OCI-LY7 (cell line): ENCODE measurements at regions not wholly inside any gene's neighbourhood (a gene's known extent, or its start where the extent isn't known, plus 50 kb on each side); places are given as distances from the start of the nearest gene placed in this dataset.

Experiments
- EZH2phosphoT487 ChIP-seq: fragments of 200-600 bp; sonication (generic); IDR thresholded peaks from 2 replicates; pipeline ENCODE4 v1.6.1; 2018; ENCODE audit warnings: low read depth, borderline replicate concordance, mild to moderate bottlenecking, mixed run types, antibody characterized with exemption, low read length, moderate library complexity, mixed read lengths
- TF ChIP-seq, protein P1 (sequence below): fragments of 200-600 bp; sonication (generic); conservative IDR thresholded peaks from 2 replicates; pipeline ENCODE4 v1.5.1; 2014; ENCODE audit warnings: mild to moderate bottlenecking, antibody characterized with exemption, low read length, moderate library complexity, mixed read lengths

DNA sequence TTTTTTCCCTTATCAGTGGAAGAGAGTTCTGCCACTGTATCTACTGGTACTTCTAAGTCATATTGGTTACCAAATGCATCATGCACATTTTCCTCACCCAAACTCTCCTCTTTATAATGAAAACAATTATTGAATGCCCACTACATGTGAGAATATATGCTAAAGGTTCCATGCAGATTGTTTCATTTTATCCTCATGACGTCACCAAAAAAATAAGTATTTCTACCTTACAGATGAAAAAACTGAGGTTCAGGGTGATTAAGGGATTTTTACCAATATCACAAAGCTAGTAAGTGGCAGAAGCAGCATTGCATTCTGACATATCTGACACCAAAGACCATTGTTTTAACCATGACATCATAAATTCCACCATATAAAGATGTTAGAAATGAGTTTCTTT lies 51.9 kb upstream of the ZEB2 start:
- TF ChIP-seq, protein P1, sequence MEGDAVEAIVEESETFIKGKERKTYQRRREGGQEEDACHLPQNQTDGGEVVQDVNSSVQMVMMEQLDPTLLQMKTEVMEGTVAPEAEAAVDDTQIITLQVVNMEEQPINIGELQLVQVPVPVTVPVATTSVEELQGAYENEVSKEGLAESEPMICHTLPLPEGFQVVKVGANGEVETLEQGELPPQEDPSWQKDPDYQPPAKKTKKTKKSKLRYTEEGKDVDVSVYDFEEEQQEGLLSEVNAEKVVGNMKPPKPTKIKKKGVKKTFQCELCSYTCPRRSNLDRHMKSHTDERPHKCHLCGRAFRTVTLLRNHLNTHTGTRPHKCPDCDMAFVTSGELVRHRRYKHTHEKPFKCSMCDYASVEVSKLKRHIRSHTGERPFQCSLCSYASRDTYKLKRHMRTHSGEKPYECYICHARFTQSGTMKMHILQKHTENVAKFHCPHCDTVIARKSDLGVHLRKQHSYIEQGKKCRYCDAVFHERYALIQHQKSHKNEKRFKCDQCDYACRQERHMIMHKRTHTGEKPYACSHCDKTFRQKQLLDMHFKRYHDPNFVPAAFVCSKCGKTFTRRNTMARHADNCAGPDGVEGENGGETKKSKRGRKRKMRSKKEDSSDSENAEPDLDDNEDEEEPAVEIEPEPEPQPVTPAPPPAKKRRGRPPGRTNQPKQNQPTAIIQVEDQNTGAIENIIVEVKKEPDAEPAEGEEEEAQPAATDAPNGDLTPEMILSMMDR: no peak
- TF ChIP-seq EZH2phosphoT487: no peak
